ENCODE measurements at regions not wholly inside any gene's neighbourhood (a gene's known extent, or its start where the extent isn't known, plus 50 kb on each side); places are given as distances from the start of the nearest gene placed in this dataset.

DNA sequence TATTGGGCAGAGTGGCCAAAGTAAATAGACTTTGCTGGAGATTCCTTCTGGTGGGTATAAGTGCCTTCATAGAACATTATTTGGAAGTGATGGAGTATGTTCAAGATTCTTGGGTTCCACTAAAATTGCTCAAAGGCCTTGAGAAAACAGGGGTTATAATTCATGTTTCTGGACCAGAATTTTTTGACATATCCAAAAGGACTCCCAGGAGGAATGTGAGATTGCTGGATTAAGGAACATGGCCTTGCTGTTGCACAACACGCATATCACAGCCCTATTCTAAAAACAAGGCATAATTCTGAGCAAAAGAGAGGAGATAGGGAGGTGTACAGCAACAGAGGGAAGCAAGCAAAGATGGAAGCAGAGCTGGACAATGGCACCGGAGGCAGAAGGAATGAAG is 111.7 kb upstream of the TNP1 start:
- Mint-ChIP-seq H3K4me3 (no peak overlapping the region), H3K27me3 (peaks cover 2% of the 10 kb centered on the region), H3K9me3 (no peaks in the 10 kb centered on the region), H3K36me3 (ENCODE audit: low read depth) (no peaks in the 10 kb centered on the region), H3K4me1 (no peaks in the 10 kb centered on the region), H3K27ac (no peak overlapping the region)
- DNase-seq: no peak
- no peak for ATAC-seq

- no peak for ATAC-seq
- H3K36me3 Mint-ChIP-seq (ENCODE audit: low read depth): no peaks in the 10 kb centered on the region
- peaks cover 2% of the 10 kb centered on the region for H3K27me3 Mint-ChIP-seq
These were observed 110.6 kb upstream of the TNP1 start for GRCh38 chr2:216970359-216970915.

GRCh38 chr2:216967889-216968288 is 108.0 kb upstream of the TNP1 start:
- Mint-ChIP-seq H3K9me3 (no peaks in the 10 kb centered on the region), H3K27me3 (peaks cover 2% of the 10 kb centered on the region), H3K4me1 (no peaks in the 10 kb centered on the region), H3K36me3 (ENCODE audit: low read depth) (no peaks in the 10 kb centered on the region), H3K4me3 (no peak overlapping the region), H3K27ac (no peak overlapping the region)
- ATAC-seq (no peak), DNase-seq (no peak)

More at GRCh38 chr2:216970359-216970915, 110.6 kb upstream of the TNP1 start:
- H3K4me1 Mint-ChIP-seq: no peaks in the 10 kb centered on the region
- DNase-seq: no peak
- H3K4me3 Mint-ChIP-seq: no peak overlapping the region
- no peaks in the 10 kb centered on the region for H3K9me3 Mint-ChIP-seq
- H3K27ac Mint-ChIP-seq: no peak overlapping the region

GRCh38 chr2:216960671-216961268 is 100.9 kb upstream of the TNP1 start:
- H3K27ac Mint-ChIP-seq: no peak overlapping the region
- no peak for DNase-seq
- no peaks in the 10 kb centered on the region for H3K27me3 Mint-ChIP-seq
- no peaks in the 10 kb centered on the region for H3K36me3 Mint-ChIP-seq (ENCODE audit: low read depth)
- H3K4me3 Mint-ChIP-seq: no peak overlapping the region
- no peaks in the 10 kb centered on the region for H3K9me3 Mint-ChIP-seq
- H3K4me1 Mint-ChIP-seq: no peaks in the 10 kb centered on the region
- ATAC-seq: no peak

- no peaks in the 10 kb centered on the region for H3K9me3 Mint-ChIP-seq
- ATAC-seq (no peak), DNase-seq (no peak)
- H3K27ac Mint-ChIP-seq: no peak overlapping the region
- no peaks in the 10 kb centered on the region for H3K27me3 Mint-ChIP-seq
- H3K4me1 Mint-ChIP-seq: no peaks in the 10 kb centered on the region
- no peaks in the 10 kb centered on the region for H3K36me3 Mint-ChIP-seq (ENCODE audit: low read depth)
- H3K4me3 Mint-ChIP-seq: no peak overlapping the region
These were observed 99.6 kb upstream of the TNP1 start for GRCh38 chr2:216959433-216959832.

- H3K9me3 Mint-ChIP-seq: no peaks in the 10 kb centered on the region
- H3K27ac Mint-ChIP-seq: no peak overlapping the region
- H3K4me1 Mint-ChIP-seq: no peaks in the 10 kb centered on the region
- H3K36me3 Mint-ChIP-seq (ENCODE audit: low read depth): no peaks in the 10 kb centered on the region
- ATAC-seq (no peak), DNase-seq (no peak)
- no peaks in the 10 kb centered on the region for H3K27me3 Mint-ChIP-seq
- H3K4me3 Mint-ChIP-seq: no peak overlapping the region
These were observed 97.1 kb upstream of the TNP1 start for GRCh38 chr2:216956820-216957493.

- no peaks in the 10 kb centered on the region for H3K27me3 Mint-ChIP-seq
- H3K9me3 Mint-ChIP-seq: no peaks in the 10 kb centered on the region
- no peak overlapping the region for H3K27ac Mint-ChIP-seq
These were observed 91.3 kb upstream of the TNP1 start for GRCh38 chr2:216951171-216951570.

DNA sequence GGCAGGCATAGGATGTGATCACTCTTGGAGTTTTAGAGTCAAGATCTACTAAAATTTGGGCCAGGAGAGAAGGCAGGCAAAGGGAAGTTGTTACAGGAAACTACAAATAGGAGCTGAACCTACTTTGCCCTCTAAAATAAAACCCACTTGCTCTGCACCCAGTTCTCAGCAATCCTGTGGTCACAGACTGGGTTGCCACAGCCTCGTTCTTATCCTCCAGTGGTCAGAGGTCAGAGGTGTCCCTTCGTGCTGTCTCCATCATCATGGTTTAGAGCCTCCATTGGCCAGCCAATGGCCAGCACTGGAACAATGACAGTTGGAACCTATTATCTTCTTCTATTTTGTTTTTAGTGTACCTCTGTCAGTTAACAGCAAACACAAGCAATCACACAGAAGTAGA is 90.7 kb upstream of the TNP1 start:
- DNase-seq: no peak
- no peak for ATAC-seq

More at GRCh38 chr2:216951171-216951570, 91.3 kb upstream of the TNP1 start:
- H3K4me3 Mint-ChIP-seq: no peak overlapping the region
- no peaks in the 10 kb centered on the region for H3K4me1 Mint-ChIP-seq
- H3K36me3 Mint-ChIP-seq (ENCODE audit: low read depth): no peaks in the 10 kb centered on the region
- DNase-seq (no peak), ATAC-seq (no peak)

GRCh38 chr2:216949700-216950413 is 90.0 kb upstream of the TNP1 start:
- no peaks in the 10 kb centered on the region for H3K36me3 Mint-ChIP-seq (ENCODE audit: low read depth)
- no peak overlapping the region for H3K4me3 Mint-ChIP-seq
- no peak overlapping the region for H3K27ac Mint-ChIP-seq
- H3K27me3 Mint-ChIP-seq: no peaks in the 10 kb centered on the region
- no peak for DNase-seq
- no peaks in the 10 kb centered on the region for H3K9me3 Mint-ChIP-seq
- no peak for ATAC-seq
- no peaks in the 10 kb centered on the region for H3K4me1 Mint-ChIP-seq

More for the DNA sequence above, 90.7 kb upstream of the TNP1 start:
- Mint-ChIP-seq H3K27me3 (no peaks in the 10 kb centered on the region), H3K4me3 (no peak overlapping the region), H3K9me3 (no peaks in the 10 kb centered on the region), H3K36me3 (ENCODE audit: low read depth) (no peaks in the 10 kb centered on the region), H3K27ac (no peak overlapping the region), H3K4me1 (no peaks in the 10 kb centered on the region)

GRCh38 chr2:216947055-216947454 is 87.2 kb upstream of the TNP1 start:
- Mint-ChIP-seq H3K27ac (no peak overlapping the region), H3K9me3 (no peaks in the 10 kb centered on the region), H3K4me1 (no peaks in the 10 kb centered on the region), H3K27me3 (no peaks in the 10 kb centered on the region), H3K4me3 (no peak overlapping the region), H3K36me3 (ENCODE audit: low read depth) (no peaks in the 10 kb centered on the region)
- no peak for ATAC-seq
- no peak for DNase-seq

GRCh38 chr2:216944733-216945132 is 84.9 kb upstream of the TNP1 start:
- ATAC-seq (no peak), DNase-seq (no peak)
- Mint-ChIP-seq H3K9me3 (peaks cover 7% of the 10 kb centered on the region), H3K36me3 (ENCODE audit: low read depth) (no peaks in the 10 kb centered on the region), H3K27me3 (peaks cover 6% of the 10 kb centered on the region), H3K27ac (no peak overlapping the region), H3K4me3 (no peak overlapping the region), H3K4me1 (no peaks in the 10 kb centered on the region)

DNA sequence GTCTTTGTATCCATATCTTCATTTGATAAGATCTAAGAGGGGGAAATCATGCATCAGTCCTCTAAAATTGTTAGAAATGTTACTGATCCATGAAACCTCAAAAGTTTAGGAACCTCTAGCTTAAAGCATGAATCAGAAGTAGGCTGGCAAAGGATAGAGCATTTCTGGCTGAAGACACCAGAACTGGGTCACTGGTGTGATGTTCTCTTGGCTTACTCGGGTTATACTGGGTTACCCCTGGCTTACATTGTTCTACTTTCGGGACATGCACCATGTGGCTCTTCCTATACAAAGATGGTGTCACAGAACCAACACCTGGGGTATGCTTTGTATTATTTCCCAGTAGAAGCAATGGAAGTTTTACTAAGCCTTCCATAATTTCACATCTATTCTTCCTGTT is 83.2 kb upstream of the TNP1 start:
- no peak for DNase-seq
- H3K36me3 Mint-ChIP-seq (ENCODE audit: low read depth): no peaks in the 10 kb centered on the region
- ATAC-seq: no peak
- no peaks in the 10 kb centered on the region for H3K4me1 Mint-ChIP-seq
- H3K27me3 Mint-ChIP-seq: peaks cover 6% of the 10 kb centered on the region
- H3K4me3 Mint-ChIP-seq: no peak overlapping the region
- peaks cover 7% of the 10 kb centered on the region for H3K9me3 Mint-ChIP-seq
- H3K27ac Mint-ChIP-seq: no peak overlapping the region

GRCh38 chr2:216942465-216942864 is 82.6 kb upstream of the TNP1 start:
- Mint-ChIP-seq H3K4me3 (no peak overlapping the region), H3K4me1 (no peaks in the 10 kb centered on the region), H3K27ac (no peak overlapping the region), H3K27me3 (peaks cover 6% of the 10 kb centered on the region), H3K9me3 (peaks cover 7% of the 10 kb centered on the region), H3K36me3 (ENCODE audit: low read depth) (no peaks in the 10 kb centered on the region)
- ATAC-seq (no peak), DNase-seq (no peak)

- no peak overlapping the region for H3K4me3 Mint-ChIP-seq
- peaks cover 8% of the 10 kb centered on the region for H3K27me3 Mint-ChIP-seq
- no peaks in the 10 kb centered on the region for H3K4me1 Mint-ChIP-seq
- ATAC-seq (no peak), DNase-seq (no peak)
- no peak overlapping the region for H3K27ac Mint-ChIP-seq
- peaks cover 7% of the 10 kb centered on the region for H3K9me3 Mint-ChIP-seq
- no peaks in the 10 kb centered on the region for H3K36me3 Mint-ChIP-seq (ENCODE audit: low read depth)
These were observed 82.2 kb upstream of the TNP1 start for GRCh38 chr2:216942016-216942415.

GRCh38 chr2:216936954-216937357 is 77.1 kb upstream of the TNP1 start:
- no peak for ATAC-seq

More at GRCh38 chr2:216936954-216937357, 77.1 kb upstream of the TNP1 start:
- Mint-ChIP-seq H3K36me3 (ENCODE audit: low read depth) (no peaks in the 10 kb centered on the region), H3K4me3 (no peak overlapping the region), H3K27me3 (peaks cover 9% of the 10 kb centered on the region), H3K27ac (no peak overlapping the region), H3K4me1 (no peaks in the 10 kb centered on the region), H3K9me3 (peaks cover 7% of the 10 kb centered on the region)
- no peak for DNase-seq
